Lower lobe of right lung (tissue), 2 donors: ENCODE measurements at regions not wholly inside any gene's neighbourhood (a gene's known extent, or its start where the extent isn't known, plus 50 kb on each side); places are given as distances from the start of the nearest gene placed in this dataset.

Source experiments
- ATAC-seq, 2 donors: fragments of 200-7000 bp; cut with Tn5 transposase; one replicate each; pipeline ENCODE4 v1.9.1; 2020 to 2022; ENCODE audit warnings: mild to moderate bottlenecking in 2 of 2, moderate library complexity in 2 of 2
- DNase-seq: peaks from one replicate; pipeline ENCODE4 v3.0.0-alpha.2; 2020
- H3K27ac ChIP-seq: fragments of 200-600 bp; one replicate; pipeline ENCODE4 v1.8.0; 2022
- H3K27me3 ChIP-seq: fragments of 200-600 bp; one replicate; pipeline ENCODE4 v1.8.0; 2022; ENCODE audit warnings: low read depth
- H3K36me3 ChIP-seq: fragments of 200-600 bp; one replicate; pipeline ENCODE4 v1.8.0; 2022; ENCODE audit warnings: mild to moderate bottlenecking
- H3K4me1 ChIP-seq: fragments of 200-600 bp; one replicate; pipeline ENCODE4 v1.8.0; 2022
- H3K4me3 ChIP-seq: fragments of 200-600 bp; one replicate; pipeline ENCODE4 v1.8.0; 2022; ENCODE audit warnings: mild to moderate bottlenecking
- H3K9me3 ChIP-seq: fragments of 200-600 bp; one replicate; pipeline ENCODE4 v1.8.0; 2022
- CTCF ChIP-seq: fragments of 200-600 bp; IDR thresholded peaks from one replicate; pipeline ENCODE4 v1.8.0; 2022; ENCODE audit warnings: antibody characterized with exemption, mild to moderate bottlenecking
- intact Hi-C: fragments of 100-400 bp; cut with DNase I; formaldehyde crosslinking; loops from one replicate; pipeline ENCODE4 v1.11.0; 2022
- donor health status: DM: no; HTN: yes; CAD: no; lungs with severe emphysema.

- no peaks in the 10 kb centered on the region for H3K4me1 ChIP-seq
- H3K27me3 ChIP-seq: no peaks in the 10 kb centered on the region
- H3K36me3 ChIP-seq: no peaks in the 10 kb centered on the region
- TF ChIP-seq CTCF: no peak
- ATAC-seq: no peak
- no peak overlapping the region for H3K27ac ChIP-seq
- H3K9me3 ChIP-seq: no peaks in the 10 kb centered on the region
- H3K4me3 ChIP-seq: no peak overlapping the region
- intact Hi-C loops: no loop called here
- no peak for DNase-seq
Observed at GRCh38 chr12:127861406-127861805, 405.6 kb upstream of the TMEM132C start.

- Histone ChIP-seq H3K36me3 (no peaks in the 10 kb centered on the region), H3K4me3 (no peak overlapping the region), H3K4me1 (no peaks in the 10 kb centered on the region), H3K27ac (no peak overlapping the region), H3K9me3 (no peaks in the 10 kb centered on the region), H3K27me3 (no peaks in the 10 kb centered on the region)
- DNase-seq (no peak), ATAC-seq (no peak)
- TF ChIP-seq CTCF: no peak
- intact Hi-C loops: no loop called here
Observed at GRCh38 chr12:127873306-127873705, 393.7 kb upstream of the TMEM132C start.

GRCh38 chr12:127881371-127882140, 385.4 kb upstream of the TMEM132C start:
- Histone ChIP-seq H3K4me1 (no peaks in the 10 kb centered on the region), H3K27me3 (no peaks in the 10 kb centered on the region), H3K27ac (no peak overlapping the region), H3K36me3 (no peaks in the 10 kb centered on the region), H3K9me3 (no peaks in the 10 kb centered on the region), H3K4me3 (no peak overlapping the region)
- intact Hi-C loops: no loop called here
- no peak for TF ChIP-seq CTCF
- DNase-seq: no peak
- no peak for ATAC-seq

GRCh38 chr12:127883013-127883412, 384.0 kb upstream of the TMEM132C start:
- no peak for DNase-seq
- H3K9me3 ChIP-seq: no peaks in the 10 kb centered on the region
- no peaks in the 10 kb centered on the region for H3K36me3 ChIP-seq
- no peak for TF ChIP-seq CTCF
- H3K4me1 ChIP-seq: no peaks in the 10 kb centered on the region
- H3K27me3 ChIP-seq: no peaks in the 10 kb centered on the region
- no peak overlapping the region for H3K4me3 ChIP-seq
- ATAC-seq: no peak
- intact Hi-C loops: no loop called here
- no peak overlapping the region for H3K27ac ChIP-seq

GRCh38 chr12:127885954-127886750, 380.8 kb upstream of the TMEM132C start:
- Histone ChIP-seq H3K4me1 (no peaks in the 10 kb centered on the region), H3K27me3 (no peaks in the 10 kb centered on the region), H3K4me3 (no peak overlapping the region), H3K9me3 (no peaks in the 10 kb centered on the region), H3K27ac (no peak overlapping the region), H3K36me3 (no peaks in the 10 kb centered on the region)
- no peak for TF ChIP-seq CTCF
- no peak for ATAC-seq
- intact Hi-C loops: no loop called here
- DNase-seq: no peak
